ENCODE measurements at regions not wholly inside any gene's neighbourhood (a gene's known extent, or its start where the extent isn't known, plus 50 kb on each side); places are given as distances from the start of the nearest gene placed in this dataset.
"Not testable (repeated sequence)": the region's sequence is repeated elsewhere in the genome, so short reads cannot be mapped to it uniquely, and the experiment has no call there.

- not testable (repeated sequence) for TF ChIP-seq CTCF (conservative IDR thresholded peaks at IDR 0.05; ENCODE audit: low read depth in 2 of 2); REST (IDR thresholded peaks at IDR 0.05; ENCODE audit: unreplicated experiment); POLR2AphosphoS5 (IDR thresholded peaks at IDR 0.05; ENCODE audit: low read depth); STAT1 (IDR thresholded peaks at IDR 0.05; ENCODE audit: unreplicated experiment); EZH2 (IDR thresholded peaks at IDR 0.05; ENCODE audit: low read depth, unreplicated experiment); CREB1 (CRISPR knock-in tag; IDR thresholded peaks at IDR 0.05; ENCODE audit: low read depth)
Measured at GRCh38 chr21:28003627-28004026, 989.0 kb downstream of the LTN1 start.

All from GM23338 (cell line).